22Rv1 (cell line): ENCODE measurements at regions not wholly inside any gene's neighbourhood (a gene's known extent, or its start where the extent isn't known, plus 50 kb on each side); places are given as distances from the start of the nearest gene placed in this dataset.

Experiments used
- ZFX ChIP-seq: fragments of 450-650 bp; IDR thresholded peaks from 2 replicates; pipeline ENCODE4 v1.6.1; 2017; ENCODE audit warnings: antibody characterized with exemption, borderline replicate concordance
- TF ChIP-seq, protein P1 (sequence below): fragments of 450-650 bp; IDR thresholded peaks from 2 replicates; pipeline ENCODE4 v1.5.1; 2017; ENCODE audit warnings: mild to moderate bottlenecking

DNA sequence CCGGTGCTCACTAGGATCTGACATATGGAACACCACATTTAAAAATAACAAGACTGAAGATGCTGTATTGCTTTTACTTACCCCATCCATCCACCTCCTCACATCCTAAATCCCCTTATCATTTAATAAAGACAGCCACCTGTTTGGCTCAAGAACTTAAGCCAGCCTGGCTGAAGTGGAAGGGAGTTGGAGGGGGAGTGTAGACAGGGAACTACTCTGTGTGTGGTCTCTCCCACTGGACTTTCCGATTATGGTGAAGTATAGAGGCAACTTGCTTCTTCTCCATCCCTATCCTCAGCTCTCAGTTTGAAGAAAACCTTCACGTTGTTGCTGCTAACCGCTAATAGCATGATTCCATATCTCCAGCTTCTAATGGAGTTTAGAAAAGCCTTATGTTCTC lies 313.4 kb downstream of the CDH11 start:
- TF ChIP-seq, protein P1, sequence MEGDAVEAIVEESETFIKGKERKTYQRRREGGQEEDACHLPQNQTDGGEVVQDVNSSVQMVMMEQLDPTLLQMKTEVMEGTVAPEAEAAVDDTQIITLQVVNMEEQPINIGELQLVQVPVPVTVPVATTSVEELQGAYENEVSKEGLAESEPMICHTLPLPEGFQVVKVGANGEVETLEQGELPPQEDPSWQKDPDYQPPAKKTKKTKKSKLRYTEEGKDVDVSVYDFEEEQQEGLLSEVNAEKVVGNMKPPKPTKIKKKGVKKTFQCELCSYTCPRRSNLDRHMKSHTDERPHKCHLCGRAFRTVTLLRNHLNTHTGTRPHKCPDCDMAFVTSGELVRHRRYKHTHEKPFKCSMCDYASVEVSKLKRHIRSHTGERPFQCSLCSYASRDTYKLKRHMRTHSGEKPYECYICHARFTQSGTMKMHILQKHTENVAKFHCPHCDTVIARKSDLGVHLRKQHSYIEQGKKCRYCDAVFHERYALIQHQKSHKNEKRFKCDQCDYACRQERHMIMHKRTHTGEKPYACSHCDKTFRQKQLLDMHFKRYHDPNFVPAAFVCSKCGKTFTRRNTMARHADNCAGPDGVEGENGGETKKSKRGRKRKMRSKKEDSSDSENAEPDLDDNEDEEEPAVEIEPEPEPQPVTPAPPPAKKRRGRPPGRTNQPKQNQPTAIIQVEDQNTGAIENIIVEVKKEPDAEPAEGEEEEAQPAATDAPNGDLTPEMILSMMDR, result no peak
- no peak for TF ChIP-seq ZFX
